SK-N-SH treated with all-trans-retinoic acid at 6 μM for 48 hours (cell line): ENCODE measurements at regions not wholly inside any gene's neighbourhood (a gene's known extent, or its start where the extent isn't known, plus 50 kb on each side); places are given as distances from the start of the nearest gene placed in this dataset.

Source experiments
- ISL1 ChIP-seq: fragments of 250-450 bp; sonication (Bioruptor Pico); IDR thresholded peaks from 2 replicates; pipeline ENCODE4 v2.1.2; 2022; ENCODE audit warnings: mild to moderate bottlenecking, moderate library complexity
- ZFP30 ChIP-seq: fragments of 450-650 bp; formaldehyde crosslinking; IDR thresholded peaks from 2 replicates; pipeline ENCODE4 v1.5.0; 2022; ENCODE audit warnings: mild to moderate bottlenecking, moderate library complexity
- ZNF565 ChIP-seq: fragments of 450-650 bp; formaldehyde crosslinking; conservative IDR thresholded peaks from 2 replicates; pipeline ENCODE4 v1.5.0; 2020; ENCODE audit warnings: low read depth, mild to moderate bottlenecking, moderate library complexity

DNA sequence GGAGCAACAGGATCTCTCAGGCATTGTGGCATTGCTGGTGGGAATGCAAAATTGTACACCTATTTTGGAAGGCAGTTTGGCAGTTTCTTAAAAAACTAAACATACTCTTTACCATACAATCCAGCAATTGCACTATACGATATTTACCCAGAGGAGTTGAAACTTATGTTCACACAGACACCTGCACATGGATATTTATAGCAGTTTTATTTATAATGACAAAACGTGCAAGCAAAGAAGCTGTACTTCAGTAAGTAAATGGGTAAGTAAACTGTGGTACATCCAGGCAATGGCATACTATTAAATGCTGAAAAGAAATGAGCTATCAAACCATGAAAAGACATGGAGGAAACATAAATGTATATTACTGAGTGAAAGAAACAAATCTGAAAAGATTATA, 71.6 kb upstream of the UBAC2 start:
- TF ChIP-seq ZNF565 (no peak), ISL1 (CRISPR knock-in tag) (no peak), ZFP30 (CRISPR knock-in tag) (no peak)
